Inflammatory macrophage (primary cell): ENCODE measurements at regions not wholly inside any gene's neighbourhood (a gene's known extent, or its start where the extent isn't known, plus 50 kb on each side); places are given as distances from the start of the nearest gene placed in this dataset.

ENCODE experiments used
- DNase-seq, 2 donors: peaks; one replicate each; pipeline ENCODE4 v3.0.0-alpha.2; 2020 to 2022

GRCh38 chr18:38487521-38487920 lies 921.9 kb upstream of the CELF4 start:
- DNase-seq, result no peak

GRCh38 chr18:38483326-38483725 lies 917.7 kb upstream of the CELF4 start:
- DNase-seq, result no peak

GRCh38 chr18:38481576-38481975 lies 916.0 kb upstream of the CELF4 start:
- DNase-seq, result no peak

- no peak for DNase-seq
These were observed 910.1 kb upstream of the CELF4 start for GRCh38 chr18:38475686-38476085.

- DNase-seq, result no peak
These were observed 907.9 kb upstream of the CELF4 start for GRCh38 chr18:38473535-38473934.

GRCh38 chr18:38470421-38470820 lies 904.8 kb upstream of the CELF4 start:
- no peak for DNase-seq

GRCh38 chr18:38466426-38466825 lies 900.8 kb upstream of the CELF4 start:
- no peak for DNase-seq

- DNase-seq, result no peak
These were observed 898.4 kb upstream of the CELF4 start for GRCh38 chr18:38464024-38464423.

- DNase-seq, result no peak
These were observed 895.1 kb upstream of the CELF4 start for GRCh38 chr18:38460657-38461056.

- DNase-seq, result no peak
These were observed 893.8 kb upstream of the CELF4 start for GRCh38 chr18:38459131-38459994.

GRCh38 chr18:38458698-38459097 lies 893.1 kb upstream of the CELF4 start:
- no peak for DNase-seq

- DNase-seq, result no peak
These were observed 890.7 kb upstream of the CELF4 start for GRCh38 chr18:38456253-38456652.

GRCh38 chr18:38454764-38455469 lies 889.3 kb upstream of the CELF4 start:
- DNase-seq, result no peak

GRCh38 chr18:38453880-38454279 lies 888.3 kb upstream of the CELF4 start:
- no peak for DNase-seq

- no peak for DNase-seq
These were observed 885.3 kb upstream of the CELF4 start for GRCh38 chr18:38450876-38451275.

GRCh38 chr18:38445804-38446145 lies 880.2 kb upstream of the CELF4 start:
- DNase-seq, result no peak

- no peak for DNase-seq
These were observed 879.6 kb upstream of the CELF4 start for GRCh38 chr18:38444971-38445803.

- DNase-seq, result no peak
These were observed 862.1 kb upstream of the CELF4 start for GRCh38 chr18:38427736-38428135.

- DNase-seq, result no peak
These were observed 861.6 kb upstream of the CELF4 start for GRCh38 chr18:38427234-38427633.

- DNase-seq, result no peak
These were observed 856.4 kb upstream of the CELF4 start for GRCh38 chr18:38421872-38422615.

- DNase-seq, result no peak
These were observed 855.4 kb upstream of the CELF4 start for GRCh38 chr18:38421021-38421420.

- DNase-seq, result no peak
These were observed 855.0 kb upstream of the CELF4 start for GRCh38 chr18:38420611-38421010.

GRCh38 chr18:38415811-38416210 lies 850.2 kb upstream of the CELF4 start:
- no peak for DNase-seq
